ENCODE measurements at regions not wholly inside any gene's neighbourhood (a gene's known extent, or its start where the extent isn't known, plus 50 kb on each side); places are given as distances from the start of the nearest gene placed in this dataset.

- TF ChIP-seq EZH2phosphoT487 (IDR thresholded peaks at IDR 0.05; ENCODE audit: borderline replicate concordance, low read depth) (no peak), ELF1 (IDR thresholded peaks at IDR 0.05) (no peak), TAF1 (IDR thresholded peaks at IDR 0.05; ENCODE audit: borderline replicate concordance, low read depth, low read length) (no peak), USF2 (IDR thresholded peaks at IDR 0.05; ENCODE audit: borderline replicate concordance, low read depth, low read length) (no peak), REST (IDR thresholded peaks at IDR 0.05; ENCODE audit: low read depth, low read length) (no peak), MAX (IDR thresholded peaks at IDR 0.05; ENCODE audit: low read depth) (peak; percentile 36; the same call in 1 of the 2 replicates), NRF1 (IDR thresholded peaks at IDR 0.05; ENCODE audit: low read depth, low read length) (no peak), TEAD4 (IDR thresholded peaks at IDR 0.05; ENCODE audit: borderline replicate concordance, insufficient read depth) (no peak), MXI1 (IDR thresholded peaks at IDR 0.05; ENCODE audit: low read depth, low read length) (no peak), EP300 (IDR thresholded peaks at IDR 0.05; ENCODE audit: borderline replicate concordance in 1 of 2, low read depth in 1 of 2, low read length in 1 of 2) (0 out of 4 replicates have a peak, but pooled peaks of 1 of the 2 experiments have one; percentile 20), USF1 (IDR thresholded peaks at IDR 0.05; ENCODE audit: borderline replicate concordance, low read depth) (no peak), GABPA (IDR thresholded peaks at IDR 0.05; ENCODE audit: low read depth) (no peak), JUND (IDR thresholded peaks at IDR 0.05) (no peak), PBX3 (IDR thresholded peaks at IDR 0.05) (peak; percentile 64)
These were observed 397.8 kb downstream of the METTL4 start (continued) for GRCh38 chr18:2173486-2173885.

GRCh38 chr18:2178036-2178435 lies 393.3 kb downstream of the METTL4 start:
- POLR2A ChIA-PET: no interaction called here

More at GRCh38 chr18:2178036-2178435, 393.3 kb downstream of the METTL4 start:
- H3K9me2 ChIP-seq: no peaks in the 10 kb centered on the region
- no peak overlapping the region for H3K27ac ChIP-seq (ENCODE audit: low read depth in 2 of 2, low read length in 1 of 2)
- H3K4me2 ChIP-seq: no peak overlapping the region
- H2AFZ ChIP-seq (ENCODE audit: low read depth): no peak overlapping the region
- no peak for DNase-seq
- H3K9ac ChIP-seq: no peak overlapping the region
- H3K79me2 ChIP-seq (ENCODE audit: insufficient read depth): no peaks in the 10 kb centered on the region
- no peaks in the 10 kb centered on the region for H3K9me3 ChIP-seq
- H3K27me3 ChIP-seq (ENCODE audit: insufficient read depth): 0 out of 2 replicates have a peak, but pooled peaks cover 4% of the 10 kb centered on the region
- WGBS (ENCODE audit: low lambda C conversion rate): 11% methylated on average over 5 of the region's 5 CpGs
- no peaks in the 10 kb centered on the region for H3K36me3 ChIP-seq (replicated peaks in 1 of 2; ENCODE audit: control insufficient read depth in 1 of 2, insufficient read depth in 2 of 2, low read length in 1 of 2)
- H4K20me1 ChIP-seq (ENCODE audit: insufficient read depth): no peaks in the 10 kb centered on the region
- no peaks in the 10 kb centered on the region for H3F3A ChIP-seq (replicated peaks; ENCODE audit: insufficient read depth)
- CTCF ChIA-PET: no interaction called here
- no peaks in the 10 kb centered on the region for H3K4me1 ChIP-seq (ENCODE audit: control insufficient read depth in 1 of 2, insufficient read depth in 2 of 2, low read depth in 1 of 2, low read length in 1 of 2)
- H3K4me3 ChIP-seq (ENCODE audit: low read depth in 2 of 2, low read length in 1 of 2): no peak overlapping the region
- TF ChIP-seq MAX (IDR thresholded peaks at IDR 0.05; ENCODE audit: low read depth) (no peak), GABPA (IDR thresholded peaks at IDR 0.05; ENCODE audit: low read depth) (no peak), YY1 (IDR thresholded peaks at IDR 0.05; ENCODE audit: low read depth) (no peak), TCF12 (IDR thresholded peaks at IDR 0.05) (no peak), POLR2AphosphoS5 (IDR thresholded peaks at IDR 0.05; ENCODE audit: low read depth, low read length) (no peak), GATA2 (CRISPR knock-in tag; IDR thresholded peaks at IDR 0.05) (no peak), NFIC (IDR thresholded peaks at IDR 0.05; ENCODE audit: borderline replicate concordance) (no peak), IRF3 (IDR thresholded peaks at IDR 0.05; ENCODE audit: low read depth, low read length) (no peak), RFX5 (IDR thresholded peaks at IDR 0.05; ENCODE audit: low read length) (no peak), EZH2phosphoT487 (IDR thresholded peaks at IDR 0.05; ENCODE audit: borderline replicate concordance, low read depth) (no peak), SIN3A (IDR thresholded peaks at IDR 0.05; ENCODE audit: borderline replicate concordance, low read depth, low read length) (no peak), EP300 (IDR thresholded peaks at IDR 0.05; ENCODE audit: borderline replicate concordance in 1 of 2, low read depth in 1 of 2, low read length in 1 of 2) (no peak), FOXM1 (IDR thresholded peaks at IDR 0.05; ENCODE audit: low read depth) (no peak)

Measured in SK-N-SH (cell line).